HuH-7 (cell line): ENCODE measurements at regions not wholly inside any gene's neighbourhood (a gene's known extent, or its start where the extent isn't known, plus 50 kb on each side); places are given as distances from the start of the nearest gene placed in this dataset.
"Not testable (repeated sequence)": the region's sequence is repeated elsewhere in the genome, so short reads cannot be mapped to it uniquely, and the experiment has no call there.

Experiments
- DNase-seq: peaks from one replicate; pipeline ENCODE4 v3.0.0; 2011; ENCODE audit warnings: low spot score

- DNase-seq = not testable (repeated sequence)
Measured at GRCh38 chr9:75459311-75459710, 371.0 kb downstream of the OSTF1 start.

GRCh38 chr9:75461183-75461582, 372.9 kb downstream of the OSTF1 start:
- no peak for DNase-seq

DNA sequence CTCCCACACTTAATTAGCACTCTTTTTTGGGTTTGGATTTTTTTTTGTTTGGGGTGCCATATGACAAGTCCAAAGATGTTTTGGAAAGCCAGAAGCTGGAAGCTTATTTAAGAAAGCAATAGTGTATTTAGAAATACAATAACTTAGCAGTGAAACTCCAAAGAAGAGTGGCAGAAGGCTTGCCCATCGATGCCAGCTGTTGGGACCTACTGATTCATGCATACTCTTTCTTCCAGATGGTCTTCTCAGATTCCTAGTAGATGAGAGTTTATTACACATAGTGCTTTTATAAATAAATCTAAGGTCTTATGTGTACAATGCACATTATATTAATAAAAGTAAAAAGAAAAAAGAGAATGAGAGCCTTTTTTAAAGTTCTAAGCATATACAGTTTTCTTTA, 374.6 kb downstream of the OSTF1 start:
- no peak for DNase-seq

DNA sequence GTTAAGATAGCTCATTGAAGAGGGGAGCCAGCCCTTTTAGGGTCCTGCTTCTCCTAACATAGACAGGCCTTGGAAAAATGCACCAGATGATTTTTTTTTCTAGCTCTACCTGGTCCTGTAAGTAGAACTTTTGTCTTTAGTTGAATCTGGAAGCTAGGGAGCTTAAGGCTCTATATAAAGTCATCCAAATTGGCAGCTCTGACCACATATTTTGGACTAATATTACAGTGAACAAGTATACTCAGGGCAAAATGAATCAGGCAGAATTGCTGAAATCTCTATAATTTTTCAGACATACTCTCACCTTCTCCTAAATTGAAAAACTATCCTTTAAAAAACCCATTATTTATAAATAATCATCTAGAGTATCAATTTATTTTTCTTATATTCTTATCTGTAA, 375.6 kb downstream of the OSTF1 start:
- DNase-seq = no peak

DNA sequence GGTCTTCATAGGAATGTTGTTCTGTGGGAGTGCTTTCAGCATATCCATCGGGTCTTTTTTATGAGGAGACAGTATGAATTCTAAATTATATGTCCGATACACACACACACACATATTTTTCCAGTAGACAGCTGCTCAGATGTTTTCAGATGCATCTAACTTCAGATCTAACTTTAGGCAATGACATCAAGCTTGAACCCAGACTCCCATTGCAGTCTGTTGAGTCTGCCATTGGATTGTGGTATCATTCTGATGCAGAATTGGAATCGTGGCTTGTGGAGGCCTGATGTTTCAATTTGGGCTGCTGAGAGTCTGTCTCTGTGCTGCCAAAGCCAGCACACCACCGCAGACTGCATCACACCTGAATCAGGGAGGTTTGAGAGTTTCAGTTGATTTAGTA, 376.4 kb downstream of the OSTF1 start:
- no peak for DNase-seq

GRCh38 chr9:75467142-75467541, 378.8 kb downstream of the OSTF1 start:
- no peak for DNase-seq

GRCh38 chr9:75471549-75472114, 383.3 kb downstream of the OSTF1 start:
- DNase-seq = no peak

DNA sequence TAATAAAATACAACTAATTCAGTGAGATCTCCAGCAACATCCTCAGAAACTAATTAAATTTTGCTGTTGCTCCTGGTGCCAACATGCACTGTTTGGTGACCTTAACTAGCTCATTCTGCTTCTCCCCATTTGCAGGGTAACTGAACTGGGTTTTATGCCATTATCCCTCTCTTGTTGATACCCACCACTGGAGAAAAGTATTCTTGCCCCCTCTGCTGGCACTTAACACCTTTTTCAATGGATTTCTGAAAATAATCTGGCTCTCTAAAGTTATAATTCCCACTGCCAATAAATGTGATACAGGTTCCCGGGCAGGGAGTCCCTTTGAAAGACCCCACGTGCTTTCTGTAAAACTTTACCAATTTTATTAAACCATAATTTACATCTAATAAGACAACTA, 394.3 kb downstream of the OSTF1 start:
- DNase-seq = no peak

- no peak for DNase-seq
Measured at GRCh38 chr9:75483636-75484035, 395.3 kb downstream of the OSTF1 start.

GRCh38 chr9:75487856-75488718, 399.8 kb downstream of the OSTF1 start:
- no peak for DNase-seq

DNA sequence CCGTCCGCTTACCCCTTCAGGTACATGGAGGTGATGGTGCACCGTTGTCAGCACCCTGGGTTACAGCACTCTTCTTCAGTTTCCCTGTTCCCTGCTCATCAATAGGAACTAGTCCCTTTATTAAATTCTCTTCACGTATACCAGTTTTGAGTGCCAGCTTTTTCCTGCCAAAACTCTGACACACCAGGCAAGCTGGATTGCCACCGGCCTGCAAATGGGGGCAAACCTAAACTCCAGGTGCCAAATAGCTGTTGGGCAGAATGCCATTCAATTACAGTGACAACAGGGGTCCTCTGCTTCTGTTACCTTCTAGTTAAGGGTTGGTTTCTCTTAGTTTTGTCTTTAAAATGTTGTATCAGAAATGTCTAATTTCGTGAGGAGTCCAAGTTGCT, 400.4 kb downstream of the OSTF1 start:
- no peak for DNase-seq

- no peak for DNase-seq
Measured at GRCh38 chr9:75490326-75490725, 400.1 kb upstream of the PCSK5 start.

GRCh38 chr9:75491533-75491932, 398.9 kb upstream of the PCSK5 start:
- DNase-seq = peak; percentile 34

GRCh38 chr9:75499812-75500211, 390.7 kb upstream of the PCSK5 start:
- no peak for DNase-seq

- no peak for DNase-seq
Measured at GRCh38 chr9:75500479-75500878, 390.0 kb upstream of the PCSK5 start.

DNA sequence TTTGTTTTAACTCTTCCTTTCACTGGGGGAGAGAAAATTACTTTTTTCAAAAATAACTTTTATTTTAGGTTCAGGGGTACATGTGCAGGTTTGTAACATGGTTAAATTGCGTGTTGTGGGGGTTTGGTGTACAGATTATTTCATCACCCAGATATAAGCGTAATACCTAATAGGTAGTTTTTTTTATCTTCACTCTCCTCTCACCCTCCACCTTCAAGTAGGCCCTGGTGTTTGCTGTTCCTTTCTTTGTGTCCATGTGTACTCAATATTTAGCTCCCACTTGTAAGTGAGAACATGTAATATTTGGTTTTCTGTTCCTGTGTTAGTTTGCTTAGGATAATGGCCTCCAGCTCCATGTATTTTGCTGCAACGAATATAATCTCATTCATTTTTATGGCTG, 389.5 kb upstream of the PCSK5 start:
- not testable (repeated sequence) for DNase-seq

DNA sequence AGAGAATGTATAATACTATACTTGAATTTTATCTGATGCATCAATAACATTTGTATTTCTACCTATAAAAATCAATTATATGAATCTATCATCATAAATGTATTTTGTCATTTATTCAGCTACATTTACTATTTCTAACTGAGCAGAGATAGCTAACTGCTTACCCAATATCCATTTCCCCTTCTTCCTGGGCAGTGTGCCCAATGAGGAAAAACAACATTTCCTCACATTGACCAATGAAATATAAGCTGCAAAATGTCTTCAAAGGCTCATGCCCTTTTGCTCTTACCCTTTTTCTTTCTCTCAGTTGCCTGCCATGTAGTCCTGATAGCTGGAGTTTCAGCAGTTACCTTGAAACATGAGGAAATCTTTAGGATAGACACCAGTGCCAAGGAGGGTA, 385.8 kb upstream of the PCSK5 start:
- no peak for DNase-seq

DNA sequence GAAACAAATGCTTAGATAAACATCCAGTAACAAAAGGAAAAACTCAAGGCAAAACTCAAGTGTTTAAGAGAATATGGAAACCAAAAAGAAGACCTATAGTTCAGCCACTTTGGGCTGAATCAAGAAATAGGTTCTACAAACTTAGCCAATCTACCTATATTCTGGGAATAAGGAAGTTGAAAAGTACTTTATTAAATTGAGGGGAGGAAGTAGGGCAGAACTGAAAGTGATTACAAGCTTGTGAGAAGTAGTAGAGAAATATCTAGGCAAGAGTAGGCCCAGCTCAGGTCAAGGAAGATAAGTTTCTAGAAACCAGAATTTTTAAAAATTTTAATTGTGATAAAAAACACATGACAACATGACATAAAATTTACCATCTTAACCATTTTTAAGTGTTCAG, 384.8 kb upstream of the PCSK5 start:
- DNase-seq = no peak

DNA sequence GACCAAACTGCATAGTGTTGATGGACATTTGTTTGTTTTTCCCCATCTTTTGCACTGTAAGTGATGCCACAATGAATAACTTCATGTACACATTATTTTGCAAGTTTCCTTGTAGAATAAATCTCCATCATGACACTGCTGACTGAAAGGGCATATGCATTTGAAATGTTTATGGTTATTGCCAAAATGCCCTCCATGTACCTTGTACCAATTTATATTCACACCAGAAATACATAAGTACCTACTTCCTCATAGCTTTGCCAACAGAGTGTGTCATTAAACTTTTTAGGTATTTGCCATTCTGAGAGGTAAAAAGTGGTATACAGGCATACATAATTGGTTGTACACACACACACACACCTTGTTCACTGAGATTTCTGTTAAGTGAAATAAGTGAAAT, 361.0 kb upstream of the PCSK5 start:
- DNase-seq = no peak

GRCh38 chr9:75531588-75531987, 358.9 kb upstream of the PCSK5 start:
- no peak for DNase-seq

DNA sequence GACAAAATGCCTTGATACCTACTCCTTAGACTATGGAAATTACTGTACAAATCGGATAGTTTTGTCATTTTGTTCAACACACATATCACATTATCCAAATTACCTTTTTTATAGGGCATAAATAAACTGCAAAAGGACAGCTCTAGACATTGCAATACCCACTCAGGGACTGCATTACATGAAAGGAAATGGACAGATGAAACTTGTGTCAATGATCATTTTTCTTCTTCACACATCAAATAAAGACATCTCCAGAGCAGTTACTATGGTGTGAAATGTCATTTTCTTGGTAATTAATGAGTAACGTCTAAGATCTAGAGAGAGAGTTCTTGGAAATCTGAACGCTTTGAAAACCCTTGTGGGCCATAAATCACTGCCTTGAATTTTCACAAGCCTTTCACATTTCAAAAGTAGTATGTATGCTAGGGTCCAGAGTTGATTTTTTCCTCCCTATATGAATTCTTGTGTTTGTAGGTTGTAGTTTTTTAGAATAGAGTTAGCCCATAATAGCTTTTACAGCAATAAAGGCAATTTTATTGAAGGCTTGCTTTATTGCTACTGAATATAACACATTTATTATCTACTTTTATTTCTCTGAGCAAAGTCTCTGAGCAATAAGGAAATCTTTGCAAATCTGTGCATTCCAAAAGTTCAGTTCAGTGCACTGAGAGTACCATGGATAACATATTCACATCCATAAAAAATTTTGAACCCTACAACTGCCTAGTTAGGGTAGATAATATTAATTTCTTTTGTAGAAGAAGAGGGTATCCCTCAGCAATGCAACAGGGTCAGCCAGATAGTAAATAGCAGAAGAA, 358.0 kb upstream of the PCSK5 start:
- no peak for DNase-seq

DNA sequence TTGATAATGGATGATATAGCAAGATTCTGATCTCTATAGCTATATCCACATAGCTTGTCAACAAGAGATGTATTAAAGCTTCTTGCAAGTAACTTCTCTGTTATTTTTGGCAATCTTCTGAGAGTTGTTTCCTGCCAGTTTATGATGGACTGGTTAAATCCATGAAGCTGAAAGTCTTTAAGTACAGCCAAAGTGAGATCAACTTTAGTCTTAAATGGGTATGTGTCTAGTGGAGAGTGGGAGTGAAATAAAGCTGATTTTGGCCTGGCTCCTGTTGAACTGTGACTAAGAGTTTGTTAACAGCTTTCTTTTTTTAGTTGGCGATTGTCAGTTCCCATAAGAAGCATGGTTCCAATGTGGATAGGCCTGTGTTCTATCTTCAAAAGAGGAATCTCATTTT, 350.9 kb upstream of the PCSK5 start:
- no peak for DNase-seq

DNA sequence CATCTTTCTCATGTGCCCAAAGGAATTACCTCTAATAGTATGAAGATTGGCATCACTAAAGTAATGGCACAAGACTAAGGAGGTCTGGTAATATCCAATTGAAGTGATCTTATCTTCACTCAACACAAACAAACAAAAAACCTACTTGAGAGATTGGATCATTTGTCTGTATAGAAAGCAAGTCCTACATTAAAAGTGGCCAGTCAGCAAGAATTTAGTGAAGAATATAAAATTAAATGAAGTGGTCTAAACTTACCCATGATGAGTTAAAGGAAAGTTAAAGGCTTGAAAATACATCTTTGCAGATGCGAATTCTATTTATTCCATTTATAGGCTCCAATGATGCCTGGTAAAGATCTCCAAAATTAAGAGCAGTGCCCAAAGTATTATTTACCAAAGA, 350.3 kb upstream of the PCSK5 start:
- DNase-seq = no peak
